Fibroblast of villous mesenchyme (primary cell): ENCODE measurements at regions not wholly inside any gene's neighbourhood (a gene's known extent, or its start where the extent isn't known, plus 50 kb on each side); places are given as distances from the start of the nearest gene placed in this dataset.

ENCODE experiments used
- DNase-seq: peaks from one replicate; pipeline ENCODE4 v3.0.0-alpha.2; 2010; ENCODE audit warnings: low read depth
- H3K4me3 ChIP-seq: 2 replicates; pipeline ENCODE4 v1.5.1; 2011; ENCODE audit warnings: low read depth, mild to moderate bottlenecking, low read length
- CTCF ChIP-seq: IDR thresholded peaks from 2 replicates; pipeline ENCODE4 v1.5.1; 2012; ENCODE audit warnings: low read depth, mild to moderate bottlenecking, low read length; ENCODE audit not compliant: insufficient read depth

- no peak overlapping the region for H3K4me3 ChIP-seq
- DNase-seq = no peak
- no peak for TF ChIP-seq CTCF
Measured at GRCh38 chr3:144426967-144427366, 455.3 kb downstream of the DIPK2A start.

- no peak for DNase-seq
- TF ChIP-seq CTCF = no peak
- H3K4me3 ChIP-seq = no peak overlapping the region
Measured at GRCh38 chr3:144429719-144430121, 458.1 kb downstream of the DIPK2A start.

- H3K4me3 ChIP-seq = no peak overlapping the region
- no peak for DNase-seq
- no peak for TF ChIP-seq CTCF
Measured at GRCh38 chr3:144431134-144431533, 459.5 kb downstream of the DIPK2A start.

- H3K4me3 ChIP-seq = no peak overlapping the region
- no peak for DNase-seq
- TF ChIP-seq CTCF = no peak
Measured at GRCh38 chr3:144433006-144433405, 461.4 kb downstream of the DIPK2A start.

GRCh38 chr3:144437989-144438388, 466.4 kb downstream of the DIPK2A start:
- TF ChIP-seq CTCF = no peak
- no peak overlapping the region for H3K4me3 ChIP-seq
- no peak for DNase-seq

- TF ChIP-seq CTCF = no peak
- H3K4me3 ChIP-seq = no peak overlapping the region
- no peak for DNase-seq
Measured at GRCh38 chr3:144444061-144444460, 472.4 kb downstream of the DIPK2A start.

- no peak for DNase-seq
- TF ChIP-seq CTCF = no peak
- no peak overlapping the region for H3K4me3 ChIP-seq
Measured at GRCh38 chr3:144444546-144444945, 472.9 kb downstream of the DIPK2A start.
